Heart left ventricle (tissue), 16 donors: ENCODE measurements at regions not wholly inside any gene's neighbourhood (a gene's known extent, or its start where the extent isn't known, plus 50 kb on each side); places are given as distances from the start of the nearest gene placed in this dataset.

ENCODE experiments used
- ATAC-seq, 4 donors: fragments of 200-7000 bp; cut with Tn5 transposase; one replicate each; pipeline ENCODE4 v1.9.1; 2020 to 2022; ENCODE audit warnings: moderate library complexity in 4 of 4, mild to moderate bottlenecking in 3 of 4, moderate number of reproducible peaks in 1 of 4
- DNase-seq, 5 donors: peaks; one replicate each; pipeline ENCODE4 v3.0.0-alpha.2; 2020
- H3K27ac ChIP-seq, 12 donors: fragments of 200-600 bp; sonication (generic) in 4 of 12; one replicate each; pipeline versions ENCODE4 v1.5.0 to v1.8.0; 2016 to 2022; ENCODE audit warnings: mild to moderate bottlenecking in 2 of 12
- H3K27me3 ChIP-seq, 9 donors: fragments of 200-600 bp; sonication (generic) in 2 of 9; one replicate each; pipeline versions ENCODE4 v1.5.1 to v1.8.0; 2016 to 2022; ENCODE audit warnings: mild to moderate bottlenecking in 3 of 9
- H3K36me3 ChIP-seq, 9 donors: fragments of 200-600 bp; sonication (generic) in 2 of 9; one replicate each; pipeline versions ENCODE4 v1.5.0 to v1.8.0; 2018 to 2022; ENCODE audit warnings: mild to moderate bottlenecking in 2 of 9
- H3K4me1 ChIP-seq, 12 donors: fragments of 200-600 bp; sonication (generic) in 4 of 12; one replicate each; pipeline versions ENCODE4 v1.5.0 to v1.8.0; 2016 to 2022; ENCODE audit warnings: mild to moderate bottlenecking in 3 of 12
- H3K4me3 ChIP-seq, 12 donors: fragments of 200-600 bp; sonication (generic) in 4 of 12; one replicate each; pipeline versions ENCODE4 v1.5.0 to v1.8.0; 2017 to 2022; ENCODE audit warnings: mild to moderate bottlenecking in 9 of 12, moderate library complexity in 4 of 12
- H3K9me3 ChIP-seq, 12 donors: fragments of 200-600 bp; sonication (generic) in 4 of 12; one replicate each; pipeline versions ENCODE4 v1.5.0 to v1.8.0; 2016 to 2022; ENCODE audit warnings: mild to moderate bottlenecking in 1 of 12
- POLR2A ChIP-seq, 2 donors: fragments of 450-650 bp; IDR thresholded peaks; one replicate each; pipeline ENCODE4 v1.6.1; 2017; ENCODE audit warnings: antibody characterized with exemption in 2 of 2, mild to moderate bottlenecking in 2 of 2, moderate library complexity in 2 of 2
- WGBS, 4 donors: extraction: QIAGEN DNeasy Blood & Tissue Kit in 2 of 4; methylation state at CpG; one replicate each; pipeline versions ENCODE4 v1.1.5 to v1.1.7; 2013 to 2018; 5-methylcytosine and 5-hydroxymethylcytosine counted together
- intact Hi-C, 10 donors: fragments of 100-400 bp; cut with DNase I; formaldehyde crosslinking; loops; one replicate each; pipeline versions ENCODE4 v1.11.1 to v1.14.2; 2022
- TF ChIP-seq, protein P1 (sequence below), 12 donors: fragments of 200-600 bp; sonication (generic) in 4 of 12; IDR thresholded peaks; one replicate each; pipeline versions ENCODE4 v1.5.0 to v1.8.0; 2018 to 2022; ENCODE audit warnings: antibody characterized with exemption in 12 of 12, mild to moderate bottlenecking in 5 of 12
- donor health status: ischemic (EF 13 %, LVEDD 7.1; RV severe dilation, severe dysfunction).
- donor health status: healthy with polysubstance abuse.
- donor health status: DM: no; HTN: yes; CAD: no.
- donor health status: DM: no; HTN: no; CAD: no.
- donor health status: ischemic (EF 25% LVEDD 6.9; RV normal size, moderate dysfunction).
- donor health status: ischemic (EF 25% LVEDD 5.7; RV mildly dilated, moderate dysfunction).
- donor health status: healthy.
- donor health status: DM: yes; HTN: yes; CAD: no.
- donor health status: ischemic (EF 35%, LVEDD 5.7; RV mildly dilated, moderate dysfunction).
- donor health status: nonischemic (EF 11% LVEDD 7.7; RV severe dilation, severe dysfunction).
- donor health status: DM: yes; HTN: yes; CAD: no.
- donor health status: PGD.
- donor health status: ischemic (EF 29% LVEDD 5.4; RV normal size, mild dysfunction).
- donor health status: nonischemic (EF 23%, LVEDD 6.1; RV moderate dilation, normal function).

- no peaks in the 10 kb centered on the region for H3K27me3 ChIP-seq
- no peaks in the 10 kb centered on the region for H3K4me1 ChIP-seq
- no peaks in the 10 kb centered on the region for H3K9me3 ChIP-seq
- no peaks in the 10 kb centered on the region for H3K36me3 ChIP-seq
- intact Hi-C loops = no loop called here
- TF ChIP-seq, protein P1, sequence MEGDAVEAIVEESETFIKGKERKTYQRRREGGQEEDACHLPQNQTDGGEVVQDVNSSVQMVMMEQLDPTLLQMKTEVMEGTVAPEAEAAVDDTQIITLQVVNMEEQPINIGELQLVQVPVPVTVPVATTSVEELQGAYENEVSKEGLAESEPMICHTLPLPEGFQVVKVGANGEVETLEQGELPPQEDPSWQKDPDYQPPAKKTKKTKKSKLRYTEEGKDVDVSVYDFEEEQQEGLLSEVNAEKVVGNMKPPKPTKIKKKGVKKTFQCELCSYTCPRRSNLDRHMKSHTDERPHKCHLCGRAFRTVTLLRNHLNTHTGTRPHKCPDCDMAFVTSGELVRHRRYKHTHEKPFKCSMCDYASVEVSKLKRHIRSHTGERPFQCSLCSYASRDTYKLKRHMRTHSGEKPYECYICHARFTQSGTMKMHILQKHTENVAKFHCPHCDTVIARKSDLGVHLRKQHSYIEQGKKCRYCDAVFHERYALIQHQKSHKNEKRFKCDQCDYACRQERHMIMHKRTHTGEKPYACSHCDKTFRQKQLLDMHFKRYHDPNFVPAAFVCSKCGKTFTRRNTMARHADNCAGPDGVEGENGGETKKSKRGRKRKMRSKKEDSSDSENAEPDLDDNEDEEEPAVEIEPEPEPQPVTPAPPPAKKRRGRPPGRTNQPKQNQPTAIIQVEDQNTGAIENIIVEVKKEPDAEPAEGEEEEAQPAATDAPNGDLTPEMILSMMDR (IDR thresholded peaks at IDR 0.05) = no peak
- no peak for TF ChIP-seq POLR2A (IDR thresholded peaks at IDR 0.05)
- H3K4me3 ChIP-seq = no peak overlapping the region
- no peak overlapping the region for H3K27ac ChIP-seq
- ATAC-seq (no peak), DNase-seq (no peak)
Measured at GRCh38 chr20:52622081-52622480, 350.1 kb upstream of the TSHZ2 start.

DNA sequence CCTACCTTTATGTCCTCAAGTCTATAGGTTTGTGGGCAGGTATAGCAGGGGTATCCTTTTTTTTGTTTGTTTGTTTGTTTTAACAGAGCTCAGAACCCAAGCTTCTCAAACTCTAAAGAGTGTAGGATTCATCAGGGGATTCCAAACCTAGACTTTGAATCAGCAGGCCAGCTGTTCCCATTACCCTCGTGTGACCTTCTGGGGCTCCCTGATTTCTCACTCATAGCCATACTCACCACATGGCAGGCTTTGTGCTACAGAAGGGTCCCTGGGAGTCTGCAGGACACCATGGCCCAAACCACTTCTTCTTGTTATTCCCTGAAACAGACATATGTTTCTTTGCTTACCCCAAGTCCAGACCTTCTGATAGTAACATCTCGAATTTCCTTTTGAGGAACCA lies 350.8 kb upstream of the TSHZ2 start:
- Histone ChIP-seq H3K9me3 (no peaks in the 10 kb centered on the region), H3K27me3 (no peaks in the 10 kb centered on the region), H3K4me3 (no peak overlapping the region), H3K27ac (no peak overlapping the region), H3K36me3 (no peaks in the 10 kb centered on the region), H3K4me1 (no peaks in the 10 kb centered on the region)
- ATAC-seq (no peak), DNase-seq (no peak)
- WGBS, 4 donors = 58 to 81% (median 63%) methylated on average over 2 of the region's 2 CpGs
- intact Hi-C loops = no loop called here
- TF ChIP-seq, protein P1 (IDR thresholded peaks at IDR 0.05) = no peak
- TF ChIP-seq POLR2A (IDR thresholded peaks at IDR 0.05) = no peak

DNA sequence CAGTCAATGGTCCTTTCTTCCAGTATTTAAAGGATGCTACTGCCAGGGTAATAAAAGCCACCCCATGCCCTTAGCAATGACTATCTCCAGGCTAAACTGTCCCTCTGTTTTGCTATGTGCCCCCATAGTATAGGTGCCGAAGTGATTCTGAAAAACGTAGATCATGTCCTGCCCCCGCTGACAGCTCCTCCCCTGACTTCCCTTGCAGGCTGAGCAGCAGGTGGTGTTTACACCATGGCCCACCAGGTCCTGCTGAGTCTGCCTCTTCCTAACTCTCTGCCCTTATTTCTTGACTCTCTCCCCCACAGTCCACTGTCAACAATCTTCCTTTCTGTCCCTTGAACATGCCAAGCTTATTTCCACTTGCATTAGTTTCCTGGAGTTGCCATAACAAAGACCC lies 352.5 kb upstream of the TSHZ2 start:
- Histone ChIP-seq H3K27ac (no peak overlapping the region), H3K9me3 (no peaks in the 10 kb centered on the region), H3K36me3 (no peaks in the 10 kb centered on the region), H3K27me3 (no peaks in the 10 kb centered on the region), H3K4me1 (no peaks in the 10 kb centered on the region), H3K4me3 (no peak overlapping the region)
- 56 to 73% (median 64%) methylated on average over 3 of the region's 3 CpGs for WGBS, 4 donors
- intact Hi-C loops = no loop called here
- ATAC-seq (no peak), DNase-seq (no peak)
- no peak for TF ChIP-seq POLR2A (IDR thresholded peaks at IDR 0.05)
- TF ChIP-seq, protein P1 (IDR thresholded peaks at IDR 0.05) = no peak

DNA sequence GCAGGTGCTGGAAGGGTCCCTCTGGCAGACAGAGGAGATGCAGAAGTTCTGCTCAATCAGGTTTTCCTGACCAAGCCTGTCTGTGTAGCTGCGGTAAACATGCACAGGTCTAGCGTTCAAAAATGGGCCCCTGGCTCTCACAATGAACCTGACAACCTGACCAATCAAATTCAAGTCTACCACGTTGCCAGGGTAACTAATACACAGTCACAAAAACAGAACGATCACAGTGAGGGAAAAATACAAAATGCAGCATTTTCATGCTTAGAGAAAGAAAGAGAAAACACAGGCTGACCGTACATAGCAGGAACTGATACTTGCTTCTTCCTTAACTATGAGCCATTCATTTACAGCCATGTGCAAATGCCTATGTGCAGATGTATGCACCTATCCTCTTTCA lies 353.1 kb upstream of the TSHZ2 start:
- H3K4me1 ChIP-seq = no peaks in the 10 kb centered on the region
- no peaks in the 10 kb centered on the region for H3K27me3 ChIP-seq
- no peak for DNase-seq
- H3K27ac ChIP-seq = no peak overlapping the region
- no peak overlapping the region for H3K4me3 ChIP-seq
- ATAC-seq = no peak
- no peak for TF ChIP-seq POLR2A (IDR thresholded peaks at IDR 0.05)
- TF ChIP-seq, protein P1 (IDR thresholded peaks at IDR 0.05) = no peak
- 62 to 67% (median 62%) methylated on average over 5 of the region's 5 CpGs for WGBS, 4 donors
- no peaks in the 10 kb centered on the region for H3K9me3 ChIP-seq
- H3K36me3 ChIP-seq = no peaks in the 10 kb centered on the region
- intact Hi-C loops = no loop called here
